ENCODE measurements at regions not wholly inside any gene's neighbourhood (a gene's known extent, or its start where the extent isn't known, plus 50 kb on each side); places are given as distances from the start of the nearest gene placed in this dataset.

GRCh38 chrX:132559101-132559500, 70.3 kb upstream of the MBNL3 start:
- H3K36me3 Mint-ChIP-seq (ENCODE audit: low read depth): no peaks in the 10 kb centered on the region
- H3K4me3 Mint-ChIP-seq: no peak overlapping the region
- H3K27me3 Mint-ChIP-seq (ENCODE audit: low read depth): no peaks in the 10 kb centered on the region
- H3K9me3 Mint-ChIP-seq: no peaks in the 10 kb centered on the region
- no peak overlapping the region for H3K27ac Mint-ChIP-seq (ENCODE audit: unreplicated experiment)
- no peaks in the 10 kb centered on the region for H3K4me1 Mint-ChIP-seq
- TF ChIP-seq CTCF (conservative IDR thresholded peaks at IDR 0.05): no peak
- no peak for DNase-seq (ENCODE audit: low read depth, low spot score)

GRCh38 chrX:132539611-132540010, 50.8 kb upstream of the MBNL3 start:
- Mint-ChIP-seq H3K4me1 (no peaks in the 10 kb centered on the region), H3K4me3 (no peak overlapping the region), H3K9me3 (no peaks in the 10 kb centered on the region), H3K27ac (ENCODE audit: unreplicated experiment) (no peak overlapping the region), H3K27me3 (ENCODE audit: low read depth) (no peaks in the 10 kb centered on the region), H3K36me3 (ENCODE audit: low read depth) (no peaks in the 10 kb centered on the region)
- no peak for DNase-seq (ENCODE audit: low read depth, low spot score)
- no peak for TF ChIP-seq CTCF (conservative IDR thresholded peaks at IDR 0.05)
